Endothelial cell of umbilical vein (primary cell): ENCODE measurements at regions not wholly inside any gene's neighbourhood (a gene's known extent, or its start where the extent isn't known, plus 50 kb on each side); places are given as distances from the start of the nearest gene placed in this dataset.

Experiments used
- EZH2 ChIP-seq: IDR thresholded peaks from 2 replicates; pipeline ENCODE4 v1.6.1; 2012; ENCODE audit warnings: borderline replicate concordance, low read depth, mild to moderate bottlenecking, moderate library complexity, low read length, inconsistent platforms; ENCODE audit not compliant: severe bottlenecking
- GATA2 ChIP-seq: IDR thresholded peaks from 2 replicates; pipeline ENCODE4 v1.7.0; 2011; ENCODE audit warnings: low read depth, mild to moderate bottlenecking, moderate library complexity, mixed read lengths, low read length; ENCODE audit not compliant: insufficient read length, insufficient read depth
- JUN ChIP-seq: IDR thresholded peaks from 2 replicates; pipeline ENCODE4 v1.6.1; 2011; ENCODE audit warnings: borderline replicate concordance, low read depth; ENCODE audit not compliant: insufficient read length, insufficient read depth
- MYC ChIP-seq: IDR thresholded peaks from one replicate; pipeline ENCODE4 v1.6.1; 2011; ENCODE audit warnings: mild to moderate bottlenecking, low read depth, low read length
- POLR2A ChIP-seq: IDR thresholded peaks from 2 replicates; pipeline ENCODE4 v1.6.1; 2012; ENCODE audit warnings: low read depth, mild to moderate bottlenecking, control low read depth, low read length
- POLR2AphosphoS5 ChIP-seq: IDR thresholded peaks from 2 replicates; pipeline ENCODE4 v1.6.1; 2012; ENCODE audit warnings: low read depth, mild to moderate bottlenecking, control low read depth, low read length, moderate library complexity; ENCODE audit not compliant: insufficient read depth
- TF ChIP-seq, protein P1 (sequence below), 2 donors: IDR thresholded peaks; 1 replicate in 1 of 2; 2 replicates in 1 of 2; pipeline ENCODE4 v1.5.1; 2011; ENCODE audit warnings: low read length in 2 of 2, mild to moderate bottlenecking in 2 of 2, moderate library complexity in 2 of 2, control low read depth in 1 of 2, inconsistent platforms in 1 of 2, low read depth in 1 of 2; ENCODE audit not compliant: insufficient read depth in 1 of 2; ENCODE audit errors: extremely low read depth in 1 of 2

- TF ChIP-seq EZH2 (no peak), POLR2AphosphoS5 (no peak), GATA2 (no peak), MYC (no peak), JUN (no peak), POLR2A (no peak)
- TF ChIP-seq, protein P1, sequence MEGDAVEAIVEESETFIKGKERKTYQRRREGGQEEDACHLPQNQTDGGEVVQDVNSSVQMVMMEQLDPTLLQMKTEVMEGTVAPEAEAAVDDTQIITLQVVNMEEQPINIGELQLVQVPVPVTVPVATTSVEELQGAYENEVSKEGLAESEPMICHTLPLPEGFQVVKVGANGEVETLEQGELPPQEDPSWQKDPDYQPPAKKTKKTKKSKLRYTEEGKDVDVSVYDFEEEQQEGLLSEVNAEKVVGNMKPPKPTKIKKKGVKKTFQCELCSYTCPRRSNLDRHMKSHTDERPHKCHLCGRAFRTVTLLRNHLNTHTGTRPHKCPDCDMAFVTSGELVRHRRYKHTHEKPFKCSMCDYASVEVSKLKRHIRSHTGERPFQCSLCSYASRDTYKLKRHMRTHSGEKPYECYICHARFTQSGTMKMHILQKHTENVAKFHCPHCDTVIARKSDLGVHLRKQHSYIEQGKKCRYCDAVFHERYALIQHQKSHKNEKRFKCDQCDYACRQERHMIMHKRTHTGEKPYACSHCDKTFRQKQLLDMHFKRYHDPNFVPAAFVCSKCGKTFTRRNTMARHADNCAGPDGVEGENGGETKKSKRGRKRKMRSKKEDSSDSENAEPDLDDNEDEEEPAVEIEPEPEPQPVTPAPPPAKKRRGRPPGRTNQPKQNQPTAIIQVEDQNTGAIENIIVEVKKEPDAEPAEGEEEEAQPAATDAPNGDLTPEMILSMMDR (IDR thresholded peaks at IDR 0.05; ENCODE audit: extremely low read depth in 1 of 2, insufficient read depth in 1 of 2, low read depth in 1 of 2, low read length in 2 of 2) = no peak
These were observed 295.5 kb upstream of the BOD1L1 start for GRCh38 chr4:13922873-13923645.
